ENCODE measurements at regions not wholly inside any gene's neighbourhood (a gene's known extent, or its start where the extent isn't known, plus 50 kb on each side); places are given as distances from the start of the nearest gene placed in this dataset.

DNA sequence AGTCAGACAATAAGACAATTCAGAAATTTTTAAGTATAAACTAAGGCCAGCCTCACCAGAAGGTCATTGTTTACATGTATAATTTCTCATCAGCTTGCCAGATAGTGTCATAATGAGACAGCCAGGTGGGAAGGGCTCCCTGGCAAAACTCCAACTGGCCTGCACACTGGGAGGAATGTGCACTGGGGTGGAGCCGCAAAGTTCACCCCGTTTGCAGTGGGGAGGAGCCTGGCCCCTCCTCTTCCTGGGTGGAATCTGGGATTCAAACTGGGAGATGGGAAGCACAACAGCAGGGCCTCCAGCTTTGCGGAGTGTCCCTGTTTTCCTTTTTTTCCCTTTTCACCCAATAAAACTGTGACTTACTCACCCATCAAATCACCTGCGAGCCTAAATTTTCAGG is 329.9 kb downstream of the SMARCA1 start:
- CTCF ChIA-PET = no interaction called here
- no TSS peak for BruUV-seq (replicated peaks)
- H3K9me3 ChIP-seq (ENCODE audit: low read length) = no peaks in the 10 kb centered on the region
- H3K27me3 ChIP-seq (ENCODE audit: low read length) = no peaks in the 10 kb centered on the region
- no peak for TF ChIP-seq EZH2 (IDR thresholded peaks at IDR 0.05; ENCODE audit: low read length, unreplicated experiment)
- no peak for TF ChIP-seq EZH2phosphoT487 (IDR thresholded peaks at IDR 0.05; ENCODE audit: borderline replicate concordance, low read length)
- TF ChIP-seq CTCF (conservative IDR thresholded peaks at IDR 0.05; ENCODE audit: low read depth, low read length) = no peak
- ATAC-seq (peak; percentile 58), DNase-seq (peak; percentile 24)
- no peak overlapping the region for H2AFZ ChIP-seq (ENCODE audit: low read length)
- H3K36me3 ChIP-seq (ENCODE audit: low read depth, low read length) = no peaks in the 10 kb centered on the region
- H3K4me2 ChIP-seq (ENCODE audit: low read length) = no peak overlapping the region
- POLR2A ChIA-PET (ENCODE audit: unreplicated experiment) = no interaction called here
- H3K4me3 ChIP-seq (ENCODE audit: low read length) = no peak overlapping the region
- H3K27ac ChIP-seq (ENCODE audit: low read length) = no peak overlapping the region
- H3K9ac ChIP-seq (ENCODE audit: low read length) = no peak overlapping the region
- intact Hi-C loops (cut with micrococcal nuclease) = no loop called here
- no peaks in the 10 kb centered on the region for H3K4me1 ChIP-seq (ENCODE audit: insufficient read depth, low read length)
- no peaks in the 10 kb centered on the region for H3F3A ChIP-seq (ENCODE audit: low read length, unreplicated experiment)
- no peaks in the 10 kb centered on the region for H3K79me2 ChIP-seq (ENCODE audit: low read length)
- H4K20me1 ChIP-seq (ENCODE audit: low read length) = no peaks in the 10 kb centered on the region
- no peaks in the 10 kb centered on the region for H3K9me2 ChIP-seq (replicated peaks; ENCODE audit: low read length)

DNA sequence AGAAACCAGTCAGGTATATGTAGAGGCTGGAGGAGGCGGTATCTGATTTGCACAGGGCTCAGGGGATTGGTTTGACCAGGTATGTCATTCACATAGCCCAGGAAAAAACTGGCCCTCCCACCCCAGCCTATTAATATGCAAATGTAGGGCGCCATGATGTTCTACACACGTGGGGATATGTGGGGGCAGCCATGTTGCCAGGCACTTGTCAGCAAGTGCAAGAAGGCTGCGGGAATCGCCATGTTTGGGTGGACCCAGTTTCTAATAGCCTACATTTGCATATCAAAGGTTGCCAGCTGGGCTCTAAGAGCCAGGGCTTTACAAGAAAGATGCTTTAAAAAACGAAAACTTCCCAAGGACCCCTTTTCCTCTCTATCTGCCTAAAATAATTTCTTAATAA is 335.1 kb downstream of the SMARCA1 start:
- no peak overlapping the region for H3K4me3 ChIP-seq (ENCODE audit: low read length)
- no TSS peak for BruUV-seq (replicated peaks)
- H3K9me2 ChIP-seq (replicated peaks; ENCODE audit: low read length) = no peaks in the 10 kb centered on the region
- H3K36me3 ChIP-seq (ENCODE audit: low read depth, low read length) = no peaks in the 10 kb centered on the region
- ChIA-PET CTCF (no interaction called here), POLR2A (ENCODE audit: unreplicated experiment) (no interaction called here)
- H3K27ac ChIP-seq (ENCODE audit: low read length) = no peak overlapping the region
- DNase-seq = no peak
- no peaks in the 10 kb centered on the region for H3F3A ChIP-seq (ENCODE audit: low read length, unreplicated experiment)
- no peaks in the 10 kb centered on the region for H3K79me2 ChIP-seq (ENCODE audit: low read length)
- no peaks in the 10 kb centered on the region for H3K27me3 ChIP-seq (ENCODE audit: low read length)
- no peaks in the 10 kb centered on the region for H3K4me1 ChIP-seq (ENCODE audit: insufficient read depth, low read length)
- no peak overlapping the region for H3K4me2 ChIP-seq (ENCODE audit: low read length)
- no peak for ATAC-seq
- H3K9me3 ChIP-seq (ENCODE audit: low read length) = no peaks in the 10 kb centered on the region
- H4K20me1 ChIP-seq (ENCODE audit: low read length) = no peaks in the 10 kb centered on the region
- intact Hi-C loops (cut with micrococcal nuclease) = no loop called here
- H3K9ac ChIP-seq (ENCODE audit: low read length) = no peak overlapping the region
- TF ChIP-seq EZH2phosphoT487 (IDR thresholded peaks at IDR 0.05; ENCODE audit: borderline replicate concordance, low read length) = no peak
- no peak for TF ChIP-seq EZH2 (IDR thresholded peaks at IDR 0.05; ENCODE audit: low read length, unreplicated experiment)
- no peak for TF ChIP-seq CTCF (conservative IDR thresholded peaks at IDR 0.05; ENCODE audit: low read depth, low read length)
- H2AFZ ChIP-seq (ENCODE audit: low read length) = no peak overlapping the region

DNA sequence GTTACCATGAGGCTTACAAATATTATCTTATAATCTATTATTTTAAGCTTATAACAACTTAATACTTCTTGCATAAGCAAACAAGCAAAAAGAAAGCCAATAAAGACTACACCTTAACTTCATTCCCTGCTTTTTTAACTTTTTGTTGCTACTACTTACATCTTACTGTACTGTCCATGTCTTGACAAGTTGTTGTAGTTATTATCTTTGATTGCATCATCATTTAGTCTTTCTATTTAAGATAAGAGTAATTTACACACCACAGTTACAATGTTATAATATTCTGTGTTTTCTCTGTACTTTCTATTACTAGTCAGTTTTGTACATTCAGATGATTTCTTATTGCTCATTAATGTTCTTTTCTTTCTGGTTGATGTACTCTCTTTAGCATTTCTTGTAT is 346.6 kb downstream of the SMARCA1 start:
- POLR2A ChIA-PET (ENCODE audit: unreplicated experiment) = no interaction called here
- Histone ChIP-seq H3F3A (ENCODE audit: low read length, unreplicated experiment) (no peaks in the 10 kb centered on the region), H3K27me3 (ENCODE audit: low read length) (no peaks in the 10 kb centered on the region), H4K20me1 (ENCODE audit: low read length) (no peaks in the 10 kb centered on the region), H3K4me1 (ENCODE audit: insufficient read depth, low read length) (no peaks in the 10 kb centered on the region), H3K27ac (ENCODE audit: low read length) (no peak overlapping the region), H3K4me2 (ENCODE audit: low read length) (no peak overlapping the region), H3K4me3 (ENCODE audit: low read length) (no peak overlapping the region), H3K79me2 (ENCODE audit: low read length) (no peaks in the 10 kb centered on the region), H3K36me3 (ENCODE audit: low read depth, low read length) (no peaks in the 10 kb centered on the region), H2AFZ (ENCODE audit: low read length) (no peak overlapping the region), H3K9ac (ENCODE audit: low read length) (no peak overlapping the region), H3K9me2 (replicated peaks; ENCODE audit: low read length) (no peaks in the 10 kb centered on the region), H3K9me3 (ENCODE audit: low read length) (no peaks in the 10 kb centered on the region)
- BruUV-seq (replicated peaks) = no TSS peak
- ATAC-seq (no peak), DNase-seq (no peak)
- TF ChIP-seq CTCF (conservative IDR thresholded peaks at IDR 0.05; ENCODE audit: low read depth, low read length) (no peak), EZH2phosphoT487 (IDR thresholded peaks at IDR 0.05; ENCODE audit: borderline replicate concordance, low read length) (no peak), EZH2 (IDR thresholded peaks at IDR 0.05; ENCODE audit: low read length, unreplicated experiment) (no peak)
- CTCF ChIA-PET = no interaction called here
- intact Hi-C loops (cut with micrococcal nuclease) = no loop called here
